HL-60 (cell line): ENCODE measurements at regions not wholly inside any gene's neighbourhood (a gene's known extent, or its start where the extent isn't known, plus 50 kb on each side); places are given as distances from the start of the nearest gene placed in this dataset.

Experiments
- DNase-seq, 2 experiments: peaks; one replicate each; pipeline ENCODE4 v3.0.0-alpha.2; 2010 to 2020; ENCODE audit warnings: low read depth in 1 of 2, low spot score in 1 of 2
- H3K27ac ChIP-seq: fragments of 250-450 bp; sonication (Bioruptor Pico); replicated peaks from 2 replicates; pipeline ENCODE4 v1.5.1; 2020; ENCODE audit warnings: mild to moderate bottlenecking, moderate library complexity
- H3K27me3 ChIP-seq: fragments of 250-450 bp; sonication (Bioruptor Pico); 2 replicates; pipeline ENCODE4 v1.5.1; 2021; ENCODE audit warnings: mild to moderate bottlenecking, moderate library complexity; ENCODE audit not compliant: insufficient read depth, poor library complexity, severe bottlenecking
- H3K4me3 ChIP-seq: replicated peaks from 2 replicates; pipeline ENCODE4 v1.5.1; 2011; ENCODE audit warnings: mild to moderate bottlenecking, control low read depth, low read length; ENCODE audit not compliant: insufficient read depth
- GABPA ChIP-seq: IDR thresholded peaks from 2 replicates; pipeline ENCODE4 v1.6.1; 2012; ENCODE audit warnings: low read depth
- POLR2AphosphoS5 ChIP-seq: IDR thresholded peaks from 2 replicates; pipeline ENCODE4 v1.6.1; 2012; ENCODE audit warnings: low read depth
- SPI1 ChIP-seq: IDR thresholded peaks from 2 replicates; pipeline ENCODE4 v1.6.1; 2012; ENCODE audit warnings: low read depth, mild to moderate bottlenecking, borderline replicate concordance
- TF ChIP-seq, protein P1 (sequence below): IDR thresholded peaks from 2 replicates; pipeline ENCODE4 v1.6.1; 2012; ENCODE audit warnings: low read depth; ENCODE audit not compliant: insufficient replicate concordance
- TF ChIP-seq, protein P2 (sequence below): IDR thresholded peaks from one replicate; pipeline ENCODE4 v1.5.1; 2011; ENCODE audit warnings: low read length, control low read depth, inconsistent platforms; ENCODE audit not compliant: insufficient read depth

DNA sequence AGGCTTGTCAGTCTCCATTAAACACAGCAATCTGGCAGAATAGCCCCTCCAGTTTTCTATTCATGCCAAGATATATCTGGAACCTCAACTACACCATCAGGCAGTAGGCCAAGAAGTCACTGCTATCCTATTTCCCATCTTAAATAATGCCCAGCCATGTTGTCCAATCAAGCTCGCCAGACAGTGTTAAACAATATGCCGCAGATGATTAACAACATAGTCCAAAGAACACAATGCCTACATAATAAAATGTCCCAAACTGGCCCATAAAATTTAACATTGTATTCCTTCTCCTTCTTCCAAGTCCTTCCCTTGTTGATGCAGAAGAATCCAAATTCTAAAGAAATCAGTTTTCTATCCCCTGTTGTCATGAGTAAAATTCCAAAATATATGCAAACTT is 427.4 kb upstream of the PPP2R3A start:
- no peak for DNase-seq
- H3K4me3 ChIP-seq, result no peak overlapping the region
- H3K27ac ChIP-seq, result no peak overlapping the region

DNA sequence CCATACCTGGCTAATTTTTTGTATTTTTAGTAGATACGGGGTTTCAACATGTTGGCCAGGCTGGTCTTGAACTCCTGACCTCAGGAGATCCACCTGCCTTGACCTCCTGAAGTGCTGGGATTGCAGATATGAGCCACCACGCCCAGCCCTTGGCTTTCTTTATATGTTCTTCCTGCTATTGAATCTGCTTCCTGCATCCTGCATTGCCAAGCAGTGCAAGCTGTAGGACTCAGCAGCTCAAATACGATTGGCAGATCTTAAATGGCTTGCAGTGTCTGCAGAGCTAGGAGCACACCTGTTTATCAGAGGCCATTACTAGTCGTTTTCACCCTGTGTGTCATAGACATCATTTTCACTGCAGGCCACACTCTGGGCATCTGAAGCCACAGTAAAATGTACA is 426.2 kb upstream of the PPP2R3A start:
- DNase-seq, result no peak
- Histone ChIP-seq H3K4me3 (no peak overlapping the region), H3K27me3 (no peaks in the 10 kb centered on the region), H3K27ac (no peak overlapping the region)
- no peak for TF ChIP-seq SPI1
- TF ChIP-seq POLR2AphosphoS5, result no peak
- TF ChIP-seq, protein P1, sequence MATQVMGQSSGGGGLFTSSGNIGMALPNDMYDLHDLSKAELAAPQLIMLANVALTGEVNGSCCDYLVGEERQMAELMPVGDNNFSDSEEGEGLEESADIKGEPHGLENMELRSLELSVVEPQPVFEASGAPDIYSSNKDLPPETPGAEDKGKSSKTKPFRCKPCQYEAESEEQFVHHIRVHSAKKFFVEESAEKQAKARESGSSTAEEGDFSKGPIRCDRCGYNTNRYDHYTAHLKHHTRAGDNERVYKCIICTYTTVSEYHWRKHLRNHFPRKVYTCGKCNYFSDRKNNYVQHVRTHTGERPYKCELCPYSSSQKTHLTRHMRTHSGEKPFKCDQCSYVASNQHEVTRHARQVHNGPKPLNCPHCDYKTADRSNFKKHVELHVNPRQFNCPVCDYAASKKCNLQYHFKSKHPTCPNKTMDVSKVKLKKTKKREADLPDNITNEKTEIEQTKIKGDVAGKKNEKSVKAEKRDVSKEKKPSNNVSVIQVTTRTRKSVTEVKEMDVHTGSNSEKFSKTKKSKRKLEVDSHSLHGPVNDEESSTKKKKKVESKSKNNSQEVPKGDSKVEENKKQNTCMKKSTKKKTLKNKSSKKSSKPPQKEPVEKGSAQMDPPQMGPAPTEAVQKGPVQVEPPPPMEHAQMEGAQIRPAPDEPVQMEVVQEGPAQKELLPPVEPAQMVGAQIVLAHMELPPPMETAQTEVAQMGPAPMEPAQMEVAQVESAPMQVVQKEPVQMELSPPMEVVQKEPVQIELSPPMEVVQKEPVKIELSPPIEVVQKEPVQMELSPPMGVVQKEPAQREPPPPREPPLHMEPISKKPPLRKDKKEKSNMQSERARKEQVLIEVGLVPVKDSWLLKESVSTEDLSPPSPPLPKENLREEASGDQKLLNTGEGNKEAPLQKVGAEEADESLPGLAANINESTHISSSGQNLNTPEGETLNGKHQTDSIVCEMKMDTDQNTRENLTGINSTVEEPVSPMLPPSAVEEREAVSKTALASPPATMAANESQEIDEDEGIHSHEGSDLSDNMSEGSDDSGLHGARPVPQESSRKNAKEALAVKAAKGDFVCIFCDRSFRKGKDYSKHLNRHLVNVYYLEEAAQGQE, result no peak
- TF ChIP-seq, protein P2, sequence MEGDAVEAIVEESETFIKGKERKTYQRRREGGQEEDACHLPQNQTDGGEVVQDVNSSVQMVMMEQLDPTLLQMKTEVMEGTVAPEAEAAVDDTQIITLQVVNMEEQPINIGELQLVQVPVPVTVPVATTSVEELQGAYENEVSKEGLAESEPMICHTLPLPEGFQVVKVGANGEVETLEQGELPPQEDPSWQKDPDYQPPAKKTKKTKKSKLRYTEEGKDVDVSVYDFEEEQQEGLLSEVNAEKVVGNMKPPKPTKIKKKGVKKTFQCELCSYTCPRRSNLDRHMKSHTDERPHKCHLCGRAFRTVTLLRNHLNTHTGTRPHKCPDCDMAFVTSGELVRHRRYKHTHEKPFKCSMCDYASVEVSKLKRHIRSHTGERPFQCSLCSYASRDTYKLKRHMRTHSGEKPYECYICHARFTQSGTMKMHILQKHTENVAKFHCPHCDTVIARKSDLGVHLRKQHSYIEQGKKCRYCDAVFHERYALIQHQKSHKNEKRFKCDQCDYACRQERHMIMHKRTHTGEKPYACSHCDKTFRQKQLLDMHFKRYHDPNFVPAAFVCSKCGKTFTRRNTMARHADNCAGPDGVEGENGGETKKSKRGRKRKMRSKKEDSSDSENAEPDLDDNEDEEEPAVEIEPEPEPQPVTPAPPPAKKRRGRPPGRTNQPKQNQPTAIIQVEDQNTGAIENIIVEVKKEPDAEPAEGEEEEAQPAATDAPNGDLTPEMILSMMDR, result no peak
- TF ChIP-seq GABPA, result no peak

More for the DNA sequence above, 427.4 kb upstream of the PPP2R3A start:
- TF ChIP-seq POLR2AphosphoS5 (no peak), SPI1 (no peak), GABPA (no peak)
- TF ChIP-seq, protein P2, result no peak
- TF ChIP-seq, protein P1, result no peak
- no peaks in the 10 kb centered on the region for H3K27me3 ChIP-seq

DNA sequence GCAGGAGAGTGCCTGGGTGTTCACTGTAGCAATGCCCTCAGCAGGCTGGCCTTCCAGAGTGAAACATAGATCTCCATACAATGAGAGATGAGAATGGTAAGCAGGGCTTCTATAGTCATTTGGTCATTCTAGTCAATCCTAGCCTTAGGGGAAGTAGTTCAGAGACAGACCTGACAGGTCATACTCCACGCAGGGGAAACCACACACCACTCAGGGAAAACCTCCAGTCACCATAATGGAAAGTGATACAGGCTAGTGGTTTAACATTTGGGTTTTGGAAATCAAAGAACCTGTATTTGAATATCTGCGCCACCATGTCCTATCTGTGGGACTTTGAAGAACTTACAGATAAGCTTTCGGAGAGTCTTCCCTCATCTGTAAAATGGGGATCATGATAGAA is 425.7 kb upstream of the PPP2R3A start:
- no peak overlapping the region for H3K27ac ChIP-seq
- no peak for DNase-seq
- H3K27me3 ChIP-seq, result no peaks in the 10 kb centered on the region
- TF ChIP-seq POLR2AphosphoS5 (no peak), SPI1 (no peak), GABPA (no peak)
- TF ChIP-seq, protein P2, result no peak
- TF ChIP-seq, protein P1, result no peak
- H3K4me3 ChIP-seq, result no peak overlapping the region
